ENCODE measurements at regions not wholly inside any gene's neighbourhood (a gene's known extent, or its start where the extent isn't known, plus 50 kb on each side); places are given as distances from the start of the nearest gene placed in this dataset.

GRCh38 chr2:118586312-118586711, 261.1 kb downstream of the EN1 start:
- DNase-seq (ENCODE audit: extremely low read depth, insufficient read length) = no peak
- H3K4me3 ChIP-seq (replicated peaks; ENCODE audit: low read depth, low read length) = no peak overlapping the region
- TF ChIP-seq, protein P1, sequence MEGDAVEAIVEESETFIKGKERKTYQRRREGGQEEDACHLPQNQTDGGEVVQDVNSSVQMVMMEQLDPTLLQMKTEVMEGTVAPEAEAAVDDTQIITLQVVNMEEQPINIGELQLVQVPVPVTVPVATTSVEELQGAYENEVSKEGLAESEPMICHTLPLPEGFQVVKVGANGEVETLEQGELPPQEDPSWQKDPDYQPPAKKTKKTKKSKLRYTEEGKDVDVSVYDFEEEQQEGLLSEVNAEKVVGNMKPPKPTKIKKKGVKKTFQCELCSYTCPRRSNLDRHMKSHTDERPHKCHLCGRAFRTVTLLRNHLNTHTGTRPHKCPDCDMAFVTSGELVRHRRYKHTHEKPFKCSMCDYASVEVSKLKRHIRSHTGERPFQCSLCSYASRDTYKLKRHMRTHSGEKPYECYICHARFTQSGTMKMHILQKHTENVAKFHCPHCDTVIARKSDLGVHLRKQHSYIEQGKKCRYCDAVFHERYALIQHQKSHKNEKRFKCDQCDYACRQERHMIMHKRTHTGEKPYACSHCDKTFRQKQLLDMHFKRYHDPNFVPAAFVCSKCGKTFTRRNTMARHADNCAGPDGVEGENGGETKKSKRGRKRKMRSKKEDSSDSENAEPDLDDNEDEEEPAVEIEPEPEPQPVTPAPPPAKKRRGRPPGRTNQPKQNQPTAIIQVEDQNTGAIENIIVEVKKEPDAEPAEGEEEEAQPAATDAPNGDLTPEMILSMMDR (IDR thresholded peaks at IDR 0.05; ENCODE audit: insufficient read depth, low read length, poor library complexity, severe bottlenecking) = no peak

DNA sequence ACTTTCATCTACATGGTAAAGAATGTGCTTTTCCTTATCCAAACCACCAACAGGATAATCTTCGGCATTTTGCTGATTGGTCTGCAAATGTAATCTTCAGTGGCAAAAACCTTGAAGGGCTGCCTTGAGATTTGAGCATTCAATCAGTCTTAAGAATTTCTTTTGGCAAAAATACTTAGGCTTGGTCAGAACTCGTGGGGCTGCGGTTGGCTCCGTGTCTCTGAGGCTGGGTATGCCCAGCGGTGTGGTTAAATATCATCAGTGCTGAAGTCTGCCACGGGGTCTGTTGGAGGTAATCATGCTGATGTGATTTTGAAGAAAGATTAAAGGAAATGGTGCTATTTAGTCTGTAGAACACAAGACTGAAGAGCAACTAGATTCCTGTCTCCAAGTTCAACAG, 262.6 kb downstream of the EN1 start:
- no peaks in the 10 kb centered on the region for H3K36me3 ChIP-seq (ENCODE audit: control insufficient read depth, insufficient read depth, low read length)
- no peak for DNase-seq (ENCODE audit: extremely low read depth, insufficient read length)
- H3K27me3 ChIP-seq (replicated peaks; ENCODE audit: control insufficient read depth, insufficient read depth, low read length) = no peaks in the 10 kb centered on the region; the same call in 1 of the 2 replicates
- TF ChIP-seq, protein P1 (IDR thresholded peaks at IDR 0.05; ENCODE audit: insufficient read depth, low read length, poor library complexity, severe bottlenecking) = no peak
- no peak overlapping the region for H3K4me3 ChIP-seq (replicated peaks; ENCODE audit: low read depth, low read length)

More at GRCh38 chr2:118586312-118586711, 261.1 kb downstream of the EN1 start:
- Histone ChIP-seq H3K27me3 (replicated peaks; ENCODE audit: control insufficient read depth, insufficient read depth, low read length) (no peaks in the 10 kb centered on the region; the same call in 1 of the 2 replicates), H3K36me3 (ENCODE audit: control insufficient read depth, insufficient read depth, low read length) (no peaks in the 10 kb centered on the region)

DNA sequence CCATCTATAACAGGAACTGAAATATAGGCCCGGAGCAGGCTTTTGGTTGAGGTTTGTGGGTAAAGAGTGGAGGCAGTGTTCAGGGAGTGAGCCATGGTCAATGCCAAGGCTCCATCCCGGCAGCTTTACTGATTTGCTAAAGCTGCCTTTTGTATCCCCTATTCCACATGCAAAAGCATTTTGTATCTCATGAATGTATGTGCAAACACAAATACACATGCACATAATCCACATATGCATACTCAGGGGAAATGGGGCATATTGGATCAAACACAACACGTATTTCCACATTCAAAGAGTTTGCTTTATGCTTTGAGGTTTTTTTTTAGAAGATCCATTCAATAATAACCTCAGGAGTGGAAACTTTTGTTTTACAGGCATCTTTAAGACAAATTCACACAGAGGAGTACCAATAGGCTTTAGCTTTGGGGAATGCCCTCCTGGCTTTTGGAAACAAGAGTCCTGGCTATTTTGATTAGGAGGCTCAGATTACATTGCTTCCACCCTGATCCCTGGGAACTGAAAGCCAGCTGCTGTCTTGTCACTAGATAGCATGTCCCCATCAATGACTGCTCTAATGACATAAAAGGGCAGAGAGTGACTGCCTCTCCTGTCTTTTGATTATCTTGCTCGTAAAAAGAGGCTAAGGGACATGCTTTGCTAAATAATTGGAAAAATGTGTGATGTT, 263.2 kb downstream of the EN1 start:
- no peaks in the 10 kb centered on the region; the same call in 1 of the 2 replicates for H3K27me3 ChIP-seq (replicated peaks; ENCODE audit: control insufficient read depth, insufficient read depth, low read length)
- no peak overlapping the region for H3K4me3 ChIP-seq (replicated peaks; ENCODE audit: low read depth, low read length)
- no peaks in the 10 kb centered on the region for H3K36me3 ChIP-seq (ENCODE audit: control insufficient read depth, insufficient read depth, low read length)
- DNase-seq (ENCODE audit: extremely low read depth, insufficient read length) = no peak
- TF ChIP-seq, protein P1 (IDR thresholded peaks at IDR 0.05; ENCODE audit: insufficient read depth, low read length, poor library complexity, severe bottlenecking) = no peak

DNA sequence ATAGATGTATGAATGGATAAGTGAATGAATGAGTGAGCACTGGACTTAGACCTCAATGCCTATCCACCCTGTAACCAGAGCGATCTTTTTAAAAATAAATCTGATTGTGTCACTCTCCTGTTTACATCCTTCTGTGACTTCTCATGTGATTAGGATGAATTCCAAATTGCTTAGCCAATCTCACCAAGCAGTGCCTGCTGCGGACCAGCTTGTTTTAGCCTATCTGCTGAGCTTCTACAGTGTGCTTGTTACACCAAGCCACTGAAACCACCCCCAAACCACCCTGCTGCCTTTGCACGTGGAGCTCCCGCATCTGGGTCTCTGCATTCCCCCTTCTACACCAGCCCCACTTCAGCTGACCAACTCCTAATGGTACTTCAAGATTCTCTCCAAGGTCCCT, 265.4 kb downstream of the EN1 start:
- DNase-seq (ENCODE audit: extremely low read depth, insufficient read length) = no peak
- H3K4me3 ChIP-seq (replicated peaks; ENCODE audit: low read depth, low read length) = no peak overlapping the region
- TF ChIP-seq, protein P1 (IDR thresholded peaks at IDR 0.05; ENCODE audit: insufficient read depth, low read length, poor library complexity, severe bottlenecking) = no peak
- H3K36me3 ChIP-seq (ENCODE audit: control insufficient read depth, insufficient read depth, low read length) = no peaks in the 10 kb centered on the region
- no peaks in the 10 kb centered on the region; the same call in 1 of the 2 replicates for H3K27me3 ChIP-seq (replicated peaks; ENCODE audit: control insufficient read depth, insufficient read depth, low read length)

DNA sequence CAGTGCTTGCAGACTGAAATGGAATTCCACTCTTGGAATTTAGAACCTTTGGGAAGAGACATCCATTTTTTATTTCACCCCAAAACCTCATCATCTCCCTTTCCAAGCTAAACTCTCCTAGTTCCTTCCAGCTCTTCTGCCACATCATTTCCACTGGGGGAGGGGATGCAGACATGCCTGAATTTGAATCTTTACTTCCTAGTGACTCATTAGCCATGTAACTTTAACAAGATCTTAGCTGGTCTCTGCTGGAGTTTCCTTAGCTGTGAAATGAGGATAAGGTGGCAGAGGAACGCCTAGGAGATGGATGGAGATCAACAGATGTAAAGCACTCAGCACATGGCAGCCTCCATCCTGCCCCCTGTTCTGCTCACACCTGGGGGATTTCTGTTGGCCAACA, 266.8 kb downstream of the EN1 start:
- Histone ChIP-seq H3K27me3 (replicated peaks; ENCODE audit: control insufficient read depth, insufficient read depth, low read length) (no peaks in the 10 kb centered on the region; the same call in 1 of the 2 replicates), H3K36me3 (ENCODE audit: control insufficient read depth, insufficient read depth, low read length) (no peaks in the 10 kb centered on the region), H3K4me3 (replicated peaks; ENCODE audit: low read depth, low read length) (no peak overlapping the region)
- DNase-seq (ENCODE audit: extremely low read depth, insufficient read length) = no peak
- TF ChIP-seq, protein P1 (IDR thresholded peaks at IDR 0.05; ENCODE audit: insufficient read depth, low read length, poor library complexity, severe bottlenecking) = no peak
